Activated CD4-positive, alpha-beta T cell treated with anti-CD3 and anti-CD28 coated beads for 24 hours (primary cell): ENCODE measurements at regions not wholly inside any gene's neighbourhood (a gene's known extent, or its start where the extent isn't known, plus 50 kb on each side); places are given as distances from the start of the nearest gene placed in this dataset.

ENCODE experiments used
- DNase-seq, 2 donors: peaks; one replicate each; pipeline ENCODE4 v3.0.0-alpha.2; 2020; ENCODE audit warnings: low read depth in 2 of 2

- DNase-seq = no peak
Measured at GRCh38 chr6:137690034-137690433, 177.0 kb upstream of the TNFAIP3 start.

GRCh38 chr6:137690721-137691120, 176.3 kb upstream of the TNFAIP3 start:
- DNase-seq = no peak

GRCh38 chr6:137692308-137692707, 174.8 kb upstream of the TNFAIP3 start:
- no peak for DNase-seq

GRCh38 chr6:137692806-137693205, 174.3 kb upstream of the TNFAIP3 start:
- DNase-seq = no peak

- DNase-seq = no peak
Measured at GRCh38 chr6:137693711-137694110, 173.3 kb upstream of the TNFAIP3 start.

GRCh38 chr6:137696765-137697164, 170.3 kb upstream of the TNFAIP3 start:
- no peak for DNase-seq

- no peak for DNase-seq
Measured at GRCh38 chr6:137697267-137697938, 169.7 kb upstream of the TNFAIP3 start.

GRCh38 chr6:137698636-137699030, 168.4 kb upstream of the TNFAIP3 start:
- no peak for DNase-seq

- no peak for DNase-seq
Measured at GRCh38 chr6:137699031-137699683, 167.9 kb upstream of the TNFAIP3 start.

- DNase-seq = no peak
Measured at GRCh38 chr6:137700161-137700560, 166.9 kb upstream of the TNFAIP3 start.

GRCh38 chr6:137700751-137701477, 166.1 kb upstream of the TNFAIP3 start:
- DNase-seq = no peak

- no peak for DNase-seq
Measured at GRCh38 chr6:137701942-137702341, 165.1 kb upstream of the TNFAIP3 start.

GRCh38 chr6:137702791-137703424, 164.2 kb upstream of the TNFAIP3 start:
- no peak for DNase-seq

- DNase-seq = no peak
Measured at GRCh38 chr6:137704802-137705159, 162.3 kb upstream of the TNFAIP3 start.

- DNase-seq = peak; percentile 52 to 60
Measured at GRCh38 chr6:137705160-137706082, 161.6 kb upstream of the TNFAIP3 start.

- no peak for DNase-seq
Measured at GRCh38 chr6:137706083-137706750, 160.8 kb upstream of the TNFAIP3 start.

- DNase-seq = no peak
Measured at GRCh38 chr6:137707038-137707589, 159.9 kb upstream of the TNFAIP3 start.

GRCh38 chr6:137707590-137708360, 159.3 kb upstream of the TNFAIP3 start:
- peak; percentile 41 to 45 for DNase-seq

GRCh38 chr6:137708481-137708880, 158.6 kb upstream of the TNFAIP3 start:
- no peak for DNase-seq
